Keratinocyte (primary cell): ENCODE measurements at regions not wholly inside any gene's neighbourhood (a gene's known extent, or its start where the extent isn't known, plus 50 kb on each side); places are given as distances from the start of the nearest gene placed in this dataset.

ENCODE experiments used
- EZH2 ChIP-seq: IDR thresholded peaks from one replicate; pipeline ENCODE4 v1.6.1; 2012; ENCODE audit warnings: inconsistent platforms, mild to moderate bottlenecking, low read length, moderate library complexity
- TF ChIP-seq, protein P1 (sequence below), 3 experiments: IDR thresholded peaks in 1 of 3; conservative IDR thresholded peaks in 1 of 3; optimal IDR thresholded peaks in 1 of 3; 2 replicates in 2 of 3; 3 replicates in 1 of 3; pipeline versions ENCODE3 to v1.5.1; 2011; ENCODE audit warnings: low read length in 3 of 3, mild to moderate bottlenecking in 3 of 3, moderate library complexity in 2 of 3, control low read depth in 1 of 3, inconsistent platforms in 1 of 3; ENCODE audit not compliant: insufficient read depth in 2 of 3; ENCODE audit errors: extremely low read depth in 1 of 3

- TF ChIP-seq, protein P1, sequence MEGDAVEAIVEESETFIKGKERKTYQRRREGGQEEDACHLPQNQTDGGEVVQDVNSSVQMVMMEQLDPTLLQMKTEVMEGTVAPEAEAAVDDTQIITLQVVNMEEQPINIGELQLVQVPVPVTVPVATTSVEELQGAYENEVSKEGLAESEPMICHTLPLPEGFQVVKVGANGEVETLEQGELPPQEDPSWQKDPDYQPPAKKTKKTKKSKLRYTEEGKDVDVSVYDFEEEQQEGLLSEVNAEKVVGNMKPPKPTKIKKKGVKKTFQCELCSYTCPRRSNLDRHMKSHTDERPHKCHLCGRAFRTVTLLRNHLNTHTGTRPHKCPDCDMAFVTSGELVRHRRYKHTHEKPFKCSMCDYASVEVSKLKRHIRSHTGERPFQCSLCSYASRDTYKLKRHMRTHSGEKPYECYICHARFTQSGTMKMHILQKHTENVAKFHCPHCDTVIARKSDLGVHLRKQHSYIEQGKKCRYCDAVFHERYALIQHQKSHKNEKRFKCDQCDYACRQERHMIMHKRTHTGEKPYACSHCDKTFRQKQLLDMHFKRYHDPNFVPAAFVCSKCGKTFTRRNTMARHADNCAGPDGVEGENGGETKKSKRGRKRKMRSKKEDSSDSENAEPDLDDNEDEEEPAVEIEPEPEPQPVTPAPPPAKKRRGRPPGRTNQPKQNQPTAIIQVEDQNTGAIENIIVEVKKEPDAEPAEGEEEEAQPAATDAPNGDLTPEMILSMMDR (optimal IDR thresholded peaks at IDR 0.05 in 1 of 3, IDR thresholded peaks at IDR 0.05 in 1 of 3, conservative IDR thresholded peaks at IDR 0.05 in 1 of 3; ENCODE audit: extremely low read depth in 1 of 3, insufficient read depth in 2 of 3, low read length in 3 of 3) = no peak
- no peak for TF ChIP-seq EZH2
Measured at GRCh38 chr4:72938516-72938915, 131.0 kb downstream of the COX18 start.
